ENCODE measurements at regions not wholly inside any gene's neighbourhood (a gene's known extent, or its start where the extent isn't known, plus 50 kb on each side); places are given as distances from the start of the nearest gene placed in this dataset.

DNA sequence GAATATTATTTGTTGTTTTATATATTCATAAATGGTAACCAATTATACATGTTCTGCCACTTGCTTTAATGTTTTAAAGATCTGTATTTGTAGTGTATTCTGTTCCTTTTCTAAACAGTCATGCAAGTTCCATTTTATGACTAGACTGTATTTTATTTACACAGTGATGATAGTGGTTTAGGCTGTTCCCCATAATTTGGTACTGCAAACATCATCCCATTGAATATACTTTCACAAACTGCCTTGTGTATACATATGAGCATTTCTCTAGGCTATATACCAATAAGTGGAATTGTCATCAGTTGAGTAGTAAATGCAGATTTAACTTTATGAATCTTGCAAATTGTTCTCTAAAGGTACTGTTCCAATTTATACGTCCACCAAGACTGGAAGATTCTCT lies 738.0 kb downstream of the EPHA7 start:
- TF ChIP-seq SUZ12 (IDR thresholded peaks at IDR 0.05; ENCODE audit: extremely low read depth, insufficient read depth, insufficient read length) (no peak), ZNF274 (IDR thresholded peaks at IDR 0.05; ENCODE audit: low read depth, low read length) (no peak)
